ENCODE measurements at regions not wholly inside any gene's neighbourhood (a gene's known extent, or its start where the extent isn't known, plus 50 kb on each side); places are given as distances from the start of the nearest gene placed in this dataset.

GRCh38 chr1:214216779-214217178 lies 64.2 kb upstream of the SMYD2 start:
- TF ChIP-seq CTCF (conservative IDR thresholded peaks at IDR 0.05) (no peak), EZH2 (IDR thresholded peaks at IDR 0.05; ENCODE audit: low read depth) (no peak)
- CTCF ChIA-PET, result interaction anchor here (0.7 kb wide), 1 partner anchor 112 kb away, joined by 3 read pairs; no protein-coding TSS in a partner anchor
- peak overlapping the region; percentile 24 for H3K4me2 ChIP-seq
- H3K4me3 ChIP-seq, result no peak overlapping the region
- no peaks in the 10 kb centered on the region for H3K27me3 ChIP-seq (ENCODE audit: insufficient read depth, low read depth)
- no peaks in the 10 kb centered on the region for H3K79me2 ChIP-seq (ENCODE audit: low read depth)
- no peaks in the 10 kb centered on the region for H4K20me1 ChIP-seq (ENCODE audit: insufficient read depth)
- peaks cover 56% of the 10 kb centered on the region for H3K4me1 ChIP-seq (replicated peaks; ENCODE audit: insufficient read depth)
- no peaks in the 10 kb centered on the region for H3K36me3 ChIP-seq (ENCODE audit: low read depth)
- peak; percentile 53 to 92 for DNase-seq
- BruUV-seq (replicated peaks), result no TSS peak
- H3K9me2 ChIP-seq (ENCODE audit: insufficient read depth), result no peaks in the 10 kb centered on the region
- POLR2A ChIA-PET (ENCODE audit: unreplicated experiment), result no interaction called here
- intact Hi-C loops (cut with micrococcal nuclease; ENCODE audit: unreplicated experiment), result loop anchor here (2.0 to 10.0 kb wide), 4 partner anchors 44 to 928 kb away; partner anchors contain the start of gene SMYD2
- no peaks in the 10 kb centered on the region for H3K9me3 ChIP-seq (ENCODE audit: insufficient read depth, low read depth)
- no peak overlapping the region for H2AFZ ChIP-seq
- H3K27ac ChIP-seq, result peak overlapping the region; percentile 45
- H3F3A ChIP-seq (ENCODE audit: insufficient read depth, low read depth), result peaks cover 43% of the 10 kb centered on the region

GRCh38 chr1:214219902-214220301 lies 61.1 kb upstream of the SMYD2 start:
- no peak overlapping the region for H3K27ac ChIP-seq
- H3K4me1 ChIP-seq (replicated peaks; ENCODE audit: insufficient read depth), result peaks cover 30% of the 10 kb centered on the region
- ChIA-PET CTCF (no interaction called here), POLR2A (ENCODE audit: unreplicated experiment) (no interaction called here)
- no peak for DNase-seq
- no peak overlapping the region for H2AFZ ChIP-seq
- BruUV-seq (replicated peaks), result no TSS peak
- intact Hi-C loops (cut with micrococcal nuclease; ENCODE audit: unreplicated experiment), result loop anchor here (5.0 to 10.0 kb wide), 2 partner anchors 367 to 925 kb away; no protein-coding TSS in a partner anchor
- no peak overlapping the region for H3K4me2 ChIP-seq
- TF ChIP-seq EZH2 (IDR thresholded peaks at IDR 0.05; ENCODE audit: low read depth) (no peak), CTCF (conservative IDR thresholded peaks at IDR 0.05) (no peak)
- no peaks in the 10 kb centered on the region for H3K79me2 ChIP-seq (ENCODE audit: low read depth)
- H3K9me2 ChIP-seq (ENCODE audit: insufficient read depth), result no peaks in the 10 kb centered on the region
- no peaks in the 10 kb centered on the region for H3K27me3 ChIP-seq (ENCODE audit: insufficient read depth, low read depth)
- H3K36me3 ChIP-seq (ENCODE audit: low read depth), result no peaks in the 10 kb centered on the region
- H3F3A ChIP-seq (ENCODE audit: insufficient read depth, low read depth), result peaks cover 24% of the 10 kb centered on the region
- H3K4me3 ChIP-seq, result no peak overlapping the region
- H4K20me1 ChIP-seq (ENCODE audit: insufficient read depth), result no peaks in the 10 kb centered on the region
- H3K9me3 ChIP-seq (ENCODE audit: insufficient read depth, low read depth), result no peaks in the 10 kb centered on the region

- Histone ChIP-seq H2AFZ (no peak overlapping the region), H3K4me3 (no peak overlapping the region), H3K27me3 (ENCODE audit: insufficient read depth, low read depth) (no peaks in the 10 kb centered on the region), H3K4me2 (no peak overlapping the region), H4K20me1 (ENCODE audit: insufficient read depth) (no peaks in the 10 kb centered on the region), H3K36me3 (ENCODE audit: low read depth) (no peaks in the 10 kb centered on the region), H3F3A (ENCODE audit: insufficient read depth, low read depth) (peaks cover 20% of the 10 kb centered on the region; the same call in 1 of the 2 replicates), H3K9me2 (ENCODE audit: insufficient read depth) (no peaks in the 10 kb centered on the region), H3K9me3 (ENCODE audit: insufficient read depth, low read depth) (no peaks in the 10 kb centered on the region), H3K27ac (no peak overlapping the region), H3K79me2 (ENCODE audit: low read depth) (no peaks in the 10 kb centered on the region), H3K4me1 (replicated peaks; ENCODE audit: insufficient read depth) (peaks cover 20% of the 10 kb centered on the region)
- TF ChIP-seq EZH2 (IDR thresholded peaks at IDR 0.05; ENCODE audit: low read depth) (no peak), CTCF (conservative IDR thresholded peaks at IDR 0.05) (no peak)
- BruUV-seq (replicated peaks), result no TSS peak
- CTCF ChIA-PET, result no interaction called here
- intact Hi-C loops (cut with micrococcal nuclease; ENCODE audit: unreplicated experiment), result no loop called here
- DNase-seq, result no peak
- POLR2A ChIA-PET (ENCODE audit: unreplicated experiment), result no interaction called here
These were observed 60.1 kb upstream of the SMYD2 start for GRCh38 chr1:214220891-214221290.
